ENCODE measurements at regions not wholly inside any gene's neighbourhood (a gene's known extent, or its start where the extent isn't known, plus 50 kb on each side); places are given as distances from the start of the nearest gene placed in this dataset.

DNA sequence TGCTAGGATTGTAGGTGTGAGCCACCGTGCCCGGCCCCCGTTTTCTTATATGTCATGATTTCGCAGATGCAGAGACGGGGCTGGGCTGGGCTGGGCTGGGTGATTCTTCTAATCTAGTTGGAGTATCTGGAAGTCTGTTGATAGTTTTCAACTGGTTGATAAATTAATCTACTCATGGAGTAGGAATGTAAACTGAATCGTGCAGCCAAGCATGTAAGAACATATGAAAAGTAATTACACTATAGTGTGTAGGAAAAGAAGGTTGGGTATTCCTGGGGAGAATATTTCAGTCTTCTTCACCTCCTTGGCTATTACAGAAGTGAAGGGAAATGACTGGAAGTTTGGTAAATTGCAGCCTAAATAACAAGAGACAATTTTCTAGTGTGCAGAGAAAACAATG is 82.6 kb upstream of the MAGI1 start:
- H3F3A ChIP-seq (ENCODE audit: insufficient read depth, low read length), result no peaks in the 10 kb centered on the region
- no peaks in the 10 kb centered on the region for H3K9me3 ChIP-seq (replicated peaks; ENCODE audit: insufficient read depth, low read length)
- H3K4me1 ChIP-seq (ENCODE audit: low read length), result no peaks in the 10 kb centered on the region
- H2AFZ ChIP-seq (ENCODE audit: low read length), result no peak overlapping the region
- no peaks in the 10 kb centered on the region for H3K27me3 ChIP-seq (replicated peaks; ENCODE audit: insufficient read depth, low read length)
- H3K4me3 ChIP-seq (ENCODE audit: low read length), result no peak overlapping the region
- H3K27ac ChIP-seq (ENCODE audit: low read length), result no peak overlapping the region
- H3K9me2 ChIP-seq (replicated peaks; ENCODE audit: insufficient read depth, low read length), result no peaks in the 10 kb centered on the region
- H3K79me2 ChIP-seq (ENCODE audit: low read length), result no peaks in the 10 kb centered on the region
- no peak for DNase-seq
- no peak overlapping the region for H3K4me2 ChIP-seq (ENCODE audit: low read depth, low read length)
- H3K36me3 ChIP-seq (replicated peaks; ENCODE audit: insufficient read depth, low read length), result no peaks in the 10 kb centered on the region
- H4K20me1 ChIP-seq (ENCODE audit: insufficient read depth, low read length), result no peaks in the 10 kb centered on the region
- no peak for TF ChIP-seq EZH2phosphoT487 (IDR thresholded peaks at IDR 0.05; ENCODE audit: low read length)
- no peak for TF ChIP-seq EZH2 (optimal IDR thresholded peaks at IDR 0.05; ENCODE audit: low read depth, low read length)
- H3K9ac ChIP-seq (ENCODE audit: low read length), result no peak overlapping the region

DNA sequence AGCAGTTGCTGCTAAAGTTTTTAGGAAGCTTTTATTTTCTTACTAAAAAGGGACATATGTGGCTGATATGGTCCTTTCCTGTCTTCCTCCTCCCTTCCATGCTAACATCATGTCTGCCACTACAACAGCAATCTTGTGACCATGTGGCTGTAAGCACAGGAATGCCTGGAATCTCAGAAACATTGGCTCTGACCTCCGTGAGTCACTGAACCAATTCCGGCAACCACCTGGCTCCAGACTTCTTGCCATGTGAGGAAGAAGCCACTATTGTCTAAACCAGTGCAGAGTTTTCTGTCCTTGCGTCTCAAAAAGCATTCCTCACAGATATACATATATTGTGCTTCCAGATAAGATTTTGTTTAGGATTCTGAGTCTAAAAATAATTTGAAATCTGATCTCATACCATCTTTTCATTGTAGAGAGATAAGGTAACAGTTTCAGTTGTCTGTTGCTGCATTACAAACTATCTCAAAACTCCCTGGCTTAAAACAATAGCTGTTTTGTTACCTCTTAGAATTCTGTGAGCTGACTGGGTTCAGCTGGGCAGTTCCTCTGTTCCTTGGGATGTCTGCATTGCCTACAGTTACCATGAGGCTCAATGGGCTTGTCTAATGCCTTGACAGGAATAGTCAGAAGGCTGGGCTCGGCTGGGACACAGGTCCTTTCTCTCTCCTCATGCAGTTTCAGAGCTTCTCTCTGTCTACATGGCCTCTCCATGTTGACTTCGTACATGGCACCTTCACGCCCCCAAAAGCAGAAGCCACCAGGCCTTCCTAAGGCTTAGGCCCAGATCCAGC is 77.3 kb upstream of the MAGI1 start:
- H3F3A ChIP-seq (ENCODE audit: insufficient read depth, low read length), result no peaks in the 10 kb centered on the region
- H2AFZ ChIP-seq (ENCODE audit: low read length), result no peak overlapping the region
- no peaks in the 10 kb centered on the region for H3K27me3 ChIP-seq (replicated peaks; ENCODE audit: insufficient read depth, low read length)
- no peaks in the 10 kb centered on the region for H3K9me3 ChIP-seq (replicated peaks; ENCODE audit: insufficient read depth, low read length)
- H3K4me1 ChIP-seq (ENCODE audit: low read length), result no peaks in the 10 kb centered on the region
- H3K79me2 ChIP-seq (ENCODE audit: low read length), result no peaks in the 10 kb centered on the region
- no peak overlapping the region for H3K4me2 ChIP-seq (ENCODE audit: low read depth, low read length)
- no peak overlapping the region for H3K4me3 ChIP-seq (ENCODE audit: low read length)
- no peaks in the 10 kb centered on the region for H3K36me3 ChIP-seq (replicated peaks; ENCODE audit: insufficient read depth, low read length)
- H3K27ac ChIP-seq (ENCODE audit: low read length), result no peak overlapping the region
- no peak for TF ChIP-seq EZH2 (optimal IDR thresholded peaks at IDR 0.05; ENCODE audit: low read depth, low read length)
- TF ChIP-seq, protein P1, sequence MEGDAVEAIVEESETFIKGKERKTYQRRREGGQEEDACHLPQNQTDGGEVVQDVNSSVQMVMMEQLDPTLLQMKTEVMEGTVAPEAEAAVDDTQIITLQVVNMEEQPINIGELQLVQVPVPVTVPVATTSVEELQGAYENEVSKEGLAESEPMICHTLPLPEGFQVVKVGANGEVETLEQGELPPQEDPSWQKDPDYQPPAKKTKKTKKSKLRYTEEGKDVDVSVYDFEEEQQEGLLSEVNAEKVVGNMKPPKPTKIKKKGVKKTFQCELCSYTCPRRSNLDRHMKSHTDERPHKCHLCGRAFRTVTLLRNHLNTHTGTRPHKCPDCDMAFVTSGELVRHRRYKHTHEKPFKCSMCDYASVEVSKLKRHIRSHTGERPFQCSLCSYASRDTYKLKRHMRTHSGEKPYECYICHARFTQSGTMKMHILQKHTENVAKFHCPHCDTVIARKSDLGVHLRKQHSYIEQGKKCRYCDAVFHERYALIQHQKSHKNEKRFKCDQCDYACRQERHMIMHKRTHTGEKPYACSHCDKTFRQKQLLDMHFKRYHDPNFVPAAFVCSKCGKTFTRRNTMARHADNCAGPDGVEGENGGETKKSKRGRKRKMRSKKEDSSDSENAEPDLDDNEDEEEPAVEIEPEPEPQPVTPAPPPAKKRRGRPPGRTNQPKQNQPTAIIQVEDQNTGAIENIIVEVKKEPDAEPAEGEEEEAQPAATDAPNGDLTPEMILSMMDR (IDR thresholded peaks at IDR 0.05; ENCODE audit: low read length), result no peak
- no peak for TF ChIP-seq EZH2phosphoT487 (IDR thresholded peaks at IDR 0.05; ENCODE audit: low read length)
- H3K9me2 ChIP-seq (replicated peaks; ENCODE audit: insufficient read depth, low read length), result no peaks in the 10 kb centered on the region
- DNase-seq, result no peak
- H3K9ac ChIP-seq (ENCODE audit: low read length), result no peak overlapping the region
- H4K20me1 ChIP-seq (ENCODE audit: insufficient read depth, low read length), result no peaks in the 10 kb centered on the region

GRCh38 chr3:66113542-66113941 is 74.8 kb upstream of the MAGI1 start:
- Histone ChIP-seq H3K4me3 (ENCODE audit: low read length) (no peak overlapping the region), H3K36me3 (replicated peaks; ENCODE audit: insufficient read depth, low read length) (no peaks in the 10 kb centered on the region), H3K9ac (ENCODE audit: low read length) (no peak overlapping the region), H3K79me2 (ENCODE audit: low read length) (no peaks in the 10 kb centered on the region), H3K27me3 (replicated peaks; ENCODE audit: insufficient read depth, low read length) (no peaks in the 10 kb centered on the region), H4K20me1 (ENCODE audit: insufficient read depth, low read length) (no peaks in the 10 kb centered on the region), H3F3A (ENCODE audit: insufficient read depth, low read length) (no peaks in the 10 kb centered on the region), H2AFZ (ENCODE audit: low read length) (no peak overlapping the region), H3K9me3 (replicated peaks; ENCODE audit: insufficient read depth, low read length) (no peaks in the 10 kb centered on the region), H3K4me1 (ENCODE audit: low read length) (no peaks in the 10 kb centered on the region), H3K9me2 (replicated peaks; ENCODE audit: insufficient read depth, low read length) (no peaks in the 10 kb centered on the region), H3K4me2 (ENCODE audit: low read depth, low read length) (no peak overlapping the region), H3K27ac (ENCODE audit: low read length) (no peak overlapping the region)
- DNase-seq, result no peak
- TF ChIP-seq EZH2 (optimal IDR thresholded peaks at IDR 0.05; ENCODE audit: low read depth, low read length), result no peak
- TF ChIP-seq EZH2phosphoT487 (IDR thresholded peaks at IDR 0.05; ENCODE audit: low read length), result no peak
- TF ChIP-seq, protein P1 (IDR thresholded peaks at IDR 0.05; ENCODE audit: low read length), result no peak

GRCh38 chr3:66110840-66111239 is 72.1 kb upstream of the MAGI1 start:
- TF ChIP-seq EZH2phosphoT487 (IDR thresholded peaks at IDR 0.05; ENCODE audit: low read length) (no peak), EZH2 (optimal IDR thresholded peaks at IDR 0.05; ENCODE audit: low read depth, low read length) (no peak)
- TF ChIP-seq, protein P1 (IDR thresholded peaks at IDR 0.05; ENCODE audit: low read length), result no peak

More at GRCh38 chr3:66110840-66111239, 72.1 kb upstream of the MAGI1 start:
- no peak overlapping the region for H2AFZ ChIP-seq (ENCODE audit: low read length)
- H3K4me3 ChIP-seq (ENCODE audit: low read length), result no peak overlapping the region
- no peaks in the 10 kb centered on the region for H3K79me2 ChIP-seq (ENCODE audit: low read length)
- H3K9me3 ChIP-seq (replicated peaks; ENCODE audit: insufficient read depth, low read length), result no peaks in the 10 kb centered on the region
- H3K9ac ChIP-seq (ENCODE audit: low read length), result no peak overlapping the region
- no peaks in the 10 kb centered on the region for H3K4me1 ChIP-seq (ENCODE audit: low read length)
- no peak overlapping the region for H3K4me2 ChIP-seq (ENCODE audit: low read depth, low read length)
- H3K36me3 ChIP-seq (replicated peaks; ENCODE audit: insufficient read depth, low read length), result no peaks in the 10 kb centered on the region
- H3K27me3 ChIP-seq (replicated peaks; ENCODE audit: insufficient read depth, low read length), result no peaks in the 10 kb centered on the region
- H4K20me1 ChIP-seq (ENCODE audit: insufficient read depth, low read length), result no peaks in the 10 kb centered on the region
- no peaks in the 10 kb centered on the region for H3K9me2 ChIP-seq (replicated peaks; ENCODE audit: insufficient read depth, low read length)
- H3K27ac ChIP-seq (ENCODE audit: low read length), result no peak overlapping the region
- DNase-seq, result no peak
- no peaks in the 10 kb centered on the region for H3F3A ChIP-seq (ENCODE audit: insufficient read depth, low read length)
